Mucosa of stomach (tissue), 1 donor: ENCODE measurements at regions not wholly inside any gene's neighbourhood (a gene's known extent, or its start where the extent isn't known, plus 50 kb on each side); places are given as distances from the start of the nearest gene placed in this dataset.

Experiments
- H3K27me3 ChIP-seq: one replicate; pipeline ENCODE4 v1.7.0; 2013; ENCODE audit warnings: mild to moderate bottlenecking, low read length; ENCODE audit not compliant: control insufficient read depth, insufficient read depth
- H3K36me3 ChIP-seq: one replicate; pipeline ENCODE4 v1.7.0; 2013; ENCODE audit warnings: low read length; ENCODE audit not compliant: control insufficient read depth, insufficient read depth
- H3K4me1 ChIP-seq: one replicate; pipeline ENCODE4 v1.7.0; 2013; ENCODE audit warnings: mild to moderate bottlenecking, low read length; ENCODE audit not compliant: control insufficient read depth, insufficient read depth
- H3K4me3 ChIP-seq: one replicate; pipeline ENCODE4 v1.7.0; 2013; ENCODE audit warnings: low read length
- H3K9ac ChIP-seq: one replicate; pipeline ENCODE4 v1.7.0; 2013; ENCODE audit warnings: mild to moderate bottlenecking, low read length, moderate library complexity
- H3K9me3 ChIP-seq: one replicate; pipeline ENCODE4 v1.7.0; 2013; ENCODE audit warnings: mild to moderate bottlenecking, low read length, moderate library complexity; ENCODE audit not compliant: control insufficient read depth
- donor health status: Pancreatic carcinoma.

GRCh38 chr2:8317418-8317817 is 364.4 kb upstream of the ID2 start:
- H3K27me3 ChIP-seq: peaks cover 5% of the 10 kb centered on the region
- H3K4me1 ChIP-seq: peaks cover 24% of the 10 kb centered on the region
- H3K4me3 ChIP-seq: no peak overlapping the region
- no peaks in the 10 kb centered on the region for H3K9me3 ChIP-seq
- no peaks in the 10 kb centered on the region for H3K36me3 ChIP-seq
- no peak overlapping the region for H3K9ac ChIP-seq

- peaks cover 5% of the 10 kb centered on the region for H3K27me3 ChIP-seq
- H3K9me3 ChIP-seq: no peaks in the 10 kb centered on the region
- no peaks in the 10 kb centered on the region for H3K36me3 ChIP-seq
- H3K4me1 ChIP-seq: peaks cover 6% of the 10 kb centered on the region
- no peak overlapping the region for H3K4me3 ChIP-seq
- no peak overlapping the region for H3K9ac ChIP-seq
Measured at GRCh38 chr2:8319219-8319618, 362.6 kb upstream of the ID2 start.

GRCh38 chr2:8320311-8321066 is 361.4 kb upstream of the ID2 start:
- H3K36me3 ChIP-seq: no peaks in the 10 kb centered on the region
- peaks cover 5% of the 10 kb centered on the region for H3K27me3 ChIP-seq
- H3K4me1 ChIP-seq: peaks cover 5% of the 10 kb centered on the region
- H3K9me3 ChIP-seq: no peaks in the 10 kb centered on the region
- no peak overlapping the region for H3K4me3 ChIP-seq
- no peak overlapping the region for H3K9ac ChIP-seq

- Histone ChIP-seq H3K4me3 (no peak overlapping the region), H3K27me3 (peaks cover 10% of the 10 kb centered on the region), H3K9me3 (no peaks in the 10 kb centered on the region), H3K9ac (no peak overlapping the region), H3K36me3 (no peaks in the 10 kb centered on the region), H3K4me1 (no peaks in the 10 kb centered on the region)
Measured at GRCh38 chr2:8322634-8323033, 359.2 kb upstream of the ID2 start.

- no peaks in the 10 kb centered on the region for H3K9me3 ChIP-seq
- H3K27me3 ChIP-seq: peaks cover 10% of the 10 kb centered on the region
- H3K36me3 ChIP-seq: no peaks in the 10 kb centered on the region
- H3K9ac ChIP-seq: no peak overlapping the region
- no peak overlapping the region for H3K4me3 ChIP-seq
- H3K4me1 ChIP-seq: no peaks in the 10 kb centered on the region
Measured at GRCh38 chr2:8324164-8324856, 357.5 kb upstream of the ID2 start.

GRCh38 chr2:8324901-8325300 is 357.0 kb upstream of the ID2 start:
- peaks cover 7% of the 10 kb centered on the region for H3K27me3 ChIP-seq
- no peaks in the 10 kb centered on the region for H3K9me3 ChIP-seq
- no peak overlapping the region for H3K4me3 ChIP-seq
- H3K9ac ChIP-seq: no peak overlapping the region
- H3K4me1 ChIP-seq: no peaks in the 10 kb centered on the region
- no peaks in the 10 kb centered on the region for H3K36me3 ChIP-seq

- Histone ChIP-seq H3K27me3 (peaks cover 5% of the 10 kb centered on the region), H3K9ac (no peak overlapping the region), H3K9me3 (no peaks in the 10 kb centered on the region), H3K36me3 (no peaks in the 10 kb centered on the region), H3K4me3 (no peak overlapping the region), H3K4me1 (no peaks in the 10 kb centered on the region)
Measured at GRCh38 chr2:8327371-8328100, 354.3 kb upstream of the ID2 start.

- Histone ChIP-seq H3K4me3 (no peak overlapping the region), H3K27me3 (peaks cover 5% of the 10 kb centered on the region), H3K9me3 (no peaks in the 10 kb centered on the region), H3K4me1 (no peaks in the 10 kb centered on the region), H3K36me3 (no peaks in the 10 kb centered on the region), H3K9ac (no peak overlapping the region)
Measured at GRCh38 chr2:8328217-8328616, 353.6 kb upstream of the ID2 start.

GRCh38 chr2:8329660-8330622 is 351.9 kb upstream of the ID2 start:
- H3K4me1 ChIP-seq: no peaks in the 10 kb centered on the region
- peaks cover 5% of the 10 kb centered on the region for H3K27me3 ChIP-seq
- H3K4me3 ChIP-seq: no peak overlapping the region
- H3K9ac ChIP-seq: no peak overlapping the region
- no peaks in the 10 kb centered on the region for H3K36me3 ChIP-seq
- no peaks in the 10 kb centered on the region for H3K9me3 ChIP-seq

- Histone ChIP-seq H3K36me3 (no peaks in the 10 kb centered on the region), H3K9me3 (no peaks in the 10 kb centered on the region), H3K4me1 (no peaks in the 10 kb centered on the region), H3K27me3 (peaks cover 3% of the 10 kb centered on the region), H3K4me3 (no peak overlapping the region), H3K9ac (no peak overlapping the region)
Measured at GRCh38 chr2:8331068-8331467, 350.8 kb upstream of the ID2 start.

GRCh38 chr2:8332646-8333045 is 349.2 kb upstream of the ID2 start:
- H3K27me3 ChIP-seq: no peaks in the 10 kb centered on the region
- no peaks in the 10 kb centered on the region for H3K36me3 ChIP-seq
- no peaks in the 10 kb centered on the region for H3K4me1 ChIP-seq
- no peak overlapping the region for H3K4me3 ChIP-seq
- H3K9me3 ChIP-seq: no peaks in the 10 kb centered on the region
- no peak overlapping the region for H3K9ac ChIP-seq
